ENCODE measurements at regions not wholly inside any gene's neighbourhood (a gene's known extent, or its start where the extent isn't known, plus 50 kb on each side); places are given as distances from the start of the nearest gene placed in this dataset.
"Not testable (repeated sequence)": the region's sequence is repeated elsewhere in the genome, so short reads cannot be mapped to it uniquely, and the experiment has no call there.

GRCh38 chr1:145553795-145554194 is 54.0 kb upstream of the GPR89A start:
- not testable (repeated sequence) for H3K27me3 ChIP-seq (ENCODE audit: insufficient read depth, poor library complexity, severe bottlenecking); H3K4me3 ChIP-seq (replicated peaks; ENCODE audit: insufficient read depth, low read length); DNase-seq (ENCODE audit: low read depth in 1 of 2, low spot score in 1 of 2); H3K27ac ChIP-seq (replicated peaks)

DNA sequence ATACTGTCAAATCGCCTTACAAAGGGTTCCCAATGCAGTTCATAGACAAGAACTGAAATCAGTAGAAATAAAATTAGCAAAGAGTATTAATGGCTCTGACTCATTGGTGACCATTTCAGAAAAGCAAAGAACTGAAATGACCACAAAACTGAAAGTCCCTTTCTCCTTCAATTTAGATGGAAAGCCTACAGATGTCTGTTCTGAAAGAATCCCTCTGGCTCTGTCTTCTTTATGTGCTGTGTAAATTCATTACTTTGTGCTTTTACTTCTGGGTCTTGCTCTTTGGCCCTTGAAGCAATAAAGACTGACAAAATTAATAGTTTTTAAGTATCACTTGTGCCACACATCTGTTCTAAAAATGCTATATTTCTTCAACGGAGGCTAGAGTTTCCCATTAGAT is 62.7 kb upstream of the GPR89A start:
- DNase-seq (ENCODE audit: low read depth in 1 of 2, low spot score in 1 of 2): no peak
- no peak overlapping the region for H3K27ac ChIP-seq (replicated peaks)
- H3K4me3 ChIP-seq (replicated peaks; ENCODE audit: insufficient read depth, low read length): no peak overlapping the region
- peaks cover 2% of the 10 kb centered on the region for H3K27me3 ChIP-seq (ENCODE audit: insufficient read depth, poor library complexity, severe bottlenecking)
- TF ChIP-seq SPI1 (IDR thresholded peaks at IDR 0.05; ENCODE audit: borderline replicate concordance, low read depth): no peak
- TF ChIP-seq, protein P1, sequence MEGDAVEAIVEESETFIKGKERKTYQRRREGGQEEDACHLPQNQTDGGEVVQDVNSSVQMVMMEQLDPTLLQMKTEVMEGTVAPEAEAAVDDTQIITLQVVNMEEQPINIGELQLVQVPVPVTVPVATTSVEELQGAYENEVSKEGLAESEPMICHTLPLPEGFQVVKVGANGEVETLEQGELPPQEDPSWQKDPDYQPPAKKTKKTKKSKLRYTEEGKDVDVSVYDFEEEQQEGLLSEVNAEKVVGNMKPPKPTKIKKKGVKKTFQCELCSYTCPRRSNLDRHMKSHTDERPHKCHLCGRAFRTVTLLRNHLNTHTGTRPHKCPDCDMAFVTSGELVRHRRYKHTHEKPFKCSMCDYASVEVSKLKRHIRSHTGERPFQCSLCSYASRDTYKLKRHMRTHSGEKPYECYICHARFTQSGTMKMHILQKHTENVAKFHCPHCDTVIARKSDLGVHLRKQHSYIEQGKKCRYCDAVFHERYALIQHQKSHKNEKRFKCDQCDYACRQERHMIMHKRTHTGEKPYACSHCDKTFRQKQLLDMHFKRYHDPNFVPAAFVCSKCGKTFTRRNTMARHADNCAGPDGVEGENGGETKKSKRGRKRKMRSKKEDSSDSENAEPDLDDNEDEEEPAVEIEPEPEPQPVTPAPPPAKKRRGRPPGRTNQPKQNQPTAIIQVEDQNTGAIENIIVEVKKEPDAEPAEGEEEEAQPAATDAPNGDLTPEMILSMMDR (IDR thresholded peaks at IDR 0.05; ENCODE audit: insufficient read depth, low read length): no peak
- no peak for TF ChIP-seq GABPA (IDR thresholded peaks at IDR 0.05; ENCODE audit: low read depth)
- TF ChIP-seq POLR2AphosphoS5 (IDR thresholded peaks at IDR 0.05; ENCODE audit: low read depth): no peak
- no peak for TF ChIP-seq REST (IDR thresholded peaks at IDR 0.05; ENCODE audit: insufficient replicate concordance, low read depth)

DNA sequence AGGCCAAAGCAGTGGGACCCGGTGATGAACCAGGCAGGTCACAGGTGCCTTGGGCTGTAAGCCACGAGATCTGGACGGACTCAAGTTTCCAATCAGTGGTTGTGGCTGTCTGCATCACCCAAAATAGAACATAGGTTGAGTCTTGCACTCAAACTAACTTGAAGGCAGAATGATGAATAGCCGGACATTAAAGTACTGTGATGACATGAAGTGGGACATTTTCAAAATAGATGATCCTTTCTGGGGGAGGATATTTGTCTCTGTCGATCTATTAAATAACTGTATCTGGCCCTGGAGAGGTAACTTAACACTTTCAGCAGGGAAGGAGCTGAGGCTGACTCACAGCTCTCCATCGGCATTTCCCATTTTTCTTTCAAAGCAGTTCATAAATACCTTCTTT is 66.1 kb upstream of the GPR89A start:
- not testable (repeated sequence) for DNase-seq (ENCODE audit: low read depth in 1 of 2, low spot score in 1 of 2); H3K27me3 ChIP-seq (ENCODE audit: insufficient read depth, poor library complexity, severe bottlenecking); H3K27ac ChIP-seq (replicated peaks); H3K4me3 ChIP-seq (replicated peaks; ENCODE audit: insufficient read depth, low read length)

DNA sequence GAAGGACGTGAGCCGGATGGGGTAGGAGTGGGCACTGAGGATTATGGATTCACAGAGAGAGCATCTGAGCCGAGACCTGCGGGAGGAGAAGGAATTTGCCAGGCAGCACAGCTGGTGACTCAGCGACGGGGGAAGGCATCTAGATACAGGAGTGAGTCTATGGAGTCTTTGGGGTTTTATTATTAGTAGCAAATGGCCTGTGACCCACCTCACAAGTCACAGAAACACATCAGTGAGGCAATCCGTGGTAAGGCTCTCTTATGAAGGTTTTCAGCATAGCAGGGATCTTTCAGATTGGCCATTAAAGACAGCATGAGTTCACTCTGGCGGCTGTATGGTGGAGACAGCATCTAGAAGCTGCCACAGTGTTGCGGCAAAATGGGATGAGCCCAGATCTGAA is 66.5 kb upstream of the GPR89A start:
- not testable (repeated sequence) for DNase-seq (ENCODE audit: low read depth in 1 of 2, low spot score in 1 of 2); H3K27ac ChIP-seq (replicated peaks); H3K27me3 ChIP-seq (ENCODE audit: insufficient read depth, poor library complexity, severe bottlenecking); H3K4me3 ChIP-seq (replicated peaks; ENCODE audit: insufficient read depth, low read length)

DNA sequence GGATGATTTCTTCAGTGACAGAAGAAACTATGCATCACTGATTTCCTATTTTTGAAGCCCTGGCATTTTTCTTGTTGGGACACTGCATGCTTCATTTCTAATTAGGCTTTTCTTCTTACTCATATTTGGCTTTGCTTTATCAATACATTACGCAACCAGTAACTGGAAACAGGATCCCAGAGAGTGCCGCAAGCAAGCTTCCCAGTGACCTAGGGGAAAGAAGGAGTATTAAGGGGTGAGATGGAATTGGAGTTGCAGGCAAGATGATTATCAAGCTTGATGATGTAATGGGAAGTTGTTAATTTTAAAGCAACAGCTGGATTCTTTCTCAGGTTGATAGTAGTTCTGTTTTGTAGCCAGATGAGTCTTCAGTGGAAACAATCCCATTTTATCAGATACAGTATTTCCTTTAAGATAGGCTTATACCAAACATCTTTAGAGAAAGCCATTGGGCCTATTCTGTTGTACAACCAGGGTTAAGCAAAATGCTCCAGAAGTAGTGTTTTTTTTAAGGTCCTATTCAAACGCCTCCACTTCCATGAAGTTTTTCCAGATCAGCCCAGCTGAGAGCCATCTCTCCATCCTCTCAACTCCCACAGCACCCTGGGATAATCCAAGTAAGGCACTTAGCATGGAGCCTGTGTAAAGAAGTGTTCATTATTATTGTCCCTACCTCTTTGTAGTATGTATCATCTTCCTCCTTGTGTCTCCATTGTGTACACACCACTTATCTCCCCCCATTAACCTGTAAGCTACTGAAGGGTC is 69.5 kb upstream of the GPR89A start:
- not testable (repeated sequence) for DNase-seq (ENCODE audit: low read depth in 1 of 2, low spot score in 1 of 2); H3K27ac ChIP-seq (replicated peaks); H3K4me3 ChIP-seq (replicated peaks; ENCODE audit: insufficient read depth, low read length); H3K27me3 ChIP-seq (ENCODE audit: insufficient read depth, poor library complexity, severe bottlenecking)

DNA sequence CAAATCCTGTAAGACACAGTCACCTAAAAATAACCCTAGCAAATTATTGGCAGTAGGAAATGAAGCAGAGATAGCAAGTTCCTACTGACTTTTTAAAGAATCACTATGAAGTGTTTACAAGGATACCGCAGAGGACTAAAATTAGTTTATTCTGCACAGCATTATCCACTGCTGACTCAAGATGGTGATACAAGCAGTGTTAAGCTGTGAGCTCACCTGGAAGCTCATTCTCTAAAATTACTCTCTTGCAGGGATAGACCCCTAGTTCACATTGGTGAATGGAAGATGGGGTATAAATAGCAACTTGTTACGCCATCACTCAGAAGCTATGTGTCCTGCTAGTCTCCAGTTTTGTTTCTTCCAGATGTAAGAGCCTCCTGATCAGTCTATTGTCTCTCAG is 70.8 kb upstream of the GPR89A start:
- not testable (repeated sequence) for DNase-seq (ENCODE audit: low read depth in 1 of 2, low spot score in 1 of 2); H3K27me3 ChIP-seq (ENCODE audit: insufficient read depth, poor library complexity, severe bottlenecking); H3K4me3 ChIP-seq (replicated peaks; ENCODE audit: insufficient read depth, low read length); H3K27ac ChIP-seq (replicated peaks)

GRCh38 chr1:145535461-145535860 is 72.3 kb upstream of the GPR89A start:
- DNase-seq (ENCODE audit: low read depth in 1 of 2, low spot score in 1 of 2); H3K27me3 ChIP-seq (ENCODE audit: insufficient read depth, poor library complexity, severe bottlenecking); H3K4me3 ChIP-seq (replicated peaks; ENCODE audit: insufficient read depth, low read length); H3K27ac ChIP-seq (replicated peaks): not testable (repeated sequence)

- H3K4me3 ChIP-seq (replicated peaks; ENCODE audit: insufficient read depth, low read length); H3K27me3 ChIP-seq (ENCODE audit: insufficient read depth, poor library complexity, severe bottlenecking); DNase-seq (ENCODE audit: low read depth in 1 of 2, low spot score in 1 of 2); H3K27ac ChIP-seq (replicated peaks): not testable (repeated sequence)
Measured at GRCh38 chr1:145528068-145528564, 79.7 kb upstream of the GPR89A start.

- H3K4me3 ChIP-seq (replicated peaks; ENCODE audit: insufficient read depth, low read length); DNase-seq (ENCODE audit: low read depth in 1 of 2, low spot score in 1 of 2); H3K27ac ChIP-seq (replicated peaks); H3K27me3 ChIP-seq (ENCODE audit: insufficient read depth, poor library complexity, severe bottlenecking): not testable (repeated sequence)
Measured at GRCh38 chr1:145520159-145520558, 87.6 kb upstream of the GPR89A start.

GRCh38 chr1:145519302-145519701 is 88.5 kb upstream of the GPR89A start:
- not testable (repeated sequence) for H3K27me3 ChIP-seq (ENCODE audit: insufficient read depth, poor library complexity, severe bottlenecking); H3K27ac ChIP-seq (replicated peaks); H3K4me3 ChIP-seq (replicated peaks; ENCODE audit: insufficient read depth, low read length); DNase-seq (ENCODE audit: low read depth in 1 of 2, low spot score in 1 of 2)

DNA sequence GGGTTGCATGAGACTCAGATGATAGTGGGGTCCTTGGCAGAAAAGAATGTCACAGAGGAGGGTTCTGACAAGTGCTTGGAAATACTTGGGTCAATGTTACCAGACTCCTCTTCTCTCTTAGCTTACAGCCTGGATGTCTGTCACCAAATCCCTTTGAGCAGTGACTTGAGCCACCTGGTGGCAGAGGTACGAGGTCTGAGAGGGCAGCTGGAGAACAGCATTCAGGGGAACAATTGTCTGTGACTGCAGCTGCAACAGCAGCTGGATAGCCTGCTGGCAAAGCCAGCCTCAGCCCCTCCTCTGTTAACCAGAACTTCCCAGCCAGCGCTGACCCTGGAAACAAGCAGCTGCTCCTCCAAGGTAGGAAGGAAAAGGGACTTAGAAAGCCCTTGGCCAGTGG is 87.6 kb upstream of the NBPF20 start:
- DNase-seq (ENCODE audit: low read depth in 1 of 2, low spot score in 1 of 2); H3K27me3 ChIP-seq (ENCODE audit: insufficient read depth, poor library complexity, severe bottlenecking); H3K4me3 ChIP-seq (replicated peaks; ENCODE audit: insufficient read depth, low read length); H3K27ac ChIP-seq (replicated peaks): not testable (repeated sequence)

GRCh38 chr1:145508053-145508452 is 82.7 kb upstream of the NBPF20 start:
- H3K4me3 ChIP-seq (replicated peaks; ENCODE audit: insufficient read depth, low read length); H3K27ac ChIP-seq (replicated peaks); H3K27me3 ChIP-seq (ENCODE audit: insufficient read depth, poor library complexity, severe bottlenecking); DNase-seq (ENCODE audit: low read depth in 1 of 2, low spot score in 1 of 2): not testable (repeated sequence)

Measured in HL-60 (cell line).